IPS-20b (cell line): ENCODE measurements at regions not wholly inside any gene's neighbourhood (a gene's known extent, or its start where the extent isn't known, plus 50 kb on each side); places are given as distances from the start of the nearest gene placed in this dataset.

Experiments used
- H3K27ac ChIP-seq: one replicate; pipeline ENCODE4 v1.5.1; 2013; ENCODE audit warnings: low read length
- H3K27me3 ChIP-seq: 2 replicates; pipeline ENCODE4 v1.6.1; 2013; ENCODE audit warnings: mild to moderate bottlenecking, low read length, inconsistent platforms; ENCODE audit not compliant: insufficient read depth
- H3K36me3 ChIP-seq: 2 replicates; pipeline ENCODE4 v1.6.1; 2013; ENCODE audit warnings: low read depth, mild to moderate bottlenecking, inconsistent platforms, low read length, moderate library complexity; ENCODE audit not compliant: insufficient read depth
- H3K4me1 ChIP-seq: 2 replicates; pipeline ENCODE4 v1.6.1; 2013; ENCODE audit warnings: mild to moderate bottlenecking, control low read depth, inconsistent platforms, low read length, moderate library complexity; ENCODE audit not compliant: insufficient read depth
- H3K4me3 ChIP-seq: 2 replicates; pipeline ENCODE4 v1.5.1; 2013; ENCODE audit warnings: mild to moderate bottlenecking, low read length, inconsistent platforms
- H3K9ac ChIP-seq: 2 replicates; pipeline ENCODE4 v1.6.1; 2013; ENCODE audit warnings: low read depth, mild to moderate bottlenecking, inconsistent platforms, low read length, moderate library complexity
- H3K9me3 ChIP-seq: 2 replicates; pipeline ENCODE4 v1.6.1; 2013; ENCODE audit warnings: mild to moderate bottlenecking, low read depth, low read length, inconsistent platforms; ENCODE audit not compliant: insufficient read depth

DNA sequence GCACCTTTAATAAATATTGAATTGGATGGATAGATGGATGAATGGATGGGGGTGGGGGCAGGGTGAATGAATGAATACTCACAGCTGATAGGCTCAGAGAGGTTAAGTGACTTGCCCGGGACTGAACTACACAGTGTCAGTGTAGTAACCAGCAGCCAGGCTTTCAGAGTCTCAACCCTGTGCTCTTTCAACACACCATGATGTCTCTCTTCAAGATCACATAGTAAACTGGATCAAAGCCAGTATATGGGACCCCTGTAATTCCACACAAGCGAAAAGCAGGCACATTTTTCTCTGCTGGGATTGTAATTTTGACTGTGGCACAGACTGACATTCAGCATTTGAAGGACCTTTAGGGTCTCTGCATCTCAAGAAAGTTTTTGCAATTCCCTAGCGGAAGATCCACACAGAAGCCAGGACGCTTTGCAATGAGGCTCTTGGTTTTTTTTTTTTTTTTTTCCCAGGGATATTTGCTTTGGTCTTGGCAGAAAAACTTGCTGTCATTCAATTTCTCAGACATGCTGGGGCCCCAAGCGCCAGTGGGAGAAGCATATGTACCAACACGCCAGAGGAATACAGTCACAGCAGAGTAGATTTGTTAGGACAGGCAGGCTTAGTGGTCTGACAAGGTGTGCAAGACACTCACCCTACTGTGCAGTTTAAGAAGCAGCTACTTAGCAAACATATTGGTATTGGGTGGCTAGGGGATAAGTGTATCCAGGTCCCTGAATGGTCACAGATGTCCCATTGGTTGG, 213.1 kb upstream of the CAMK1G start:
- Histone ChIP-seq H3K4me3 (no peak overlapping the region), H3K36me3 (no peaks in the 10 kb centered on the region), H3K9me3 (no peaks in the 10 kb centered on the region), H3K27ac (no peak overlapping the region), H3K9ac (no peak overlapping the region), H3K27me3 (no peaks in the 10 kb centered on the region; the same call in 1 of the 2 replicates), H3K4me1 (peaks cover 8% of the 10 kb centered on the region)

DNA sequence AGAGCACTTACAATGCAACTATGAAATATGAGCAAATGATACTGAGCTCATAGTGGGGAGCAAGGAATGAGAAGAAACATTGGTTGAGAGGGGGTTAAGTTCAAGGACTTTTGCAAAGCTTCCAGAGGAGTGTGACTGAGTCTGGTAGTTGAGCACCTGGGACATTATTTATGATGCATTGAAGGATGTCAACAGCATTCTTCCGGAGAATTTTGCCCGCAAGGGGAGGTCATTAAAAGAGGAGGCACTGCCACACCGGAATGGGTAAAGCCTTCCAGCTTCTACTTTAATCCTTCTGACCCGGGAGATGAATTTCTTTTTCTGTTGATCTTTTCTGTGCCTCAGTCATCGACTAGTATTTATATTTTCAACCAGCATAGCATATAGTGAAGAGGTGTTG, 208.4 kb upstream of the CAMK1G start:
- Histone ChIP-seq H3K9me3 (no peaks in the 10 kb centered on the region), H3K36me3 (no peaks in the 10 kb centered on the region), H3K9ac (no peak overlapping the region), H3K4me3 (peak overlapping the region; percentile 11; the same call in 1 of the 2 replicates), H3K27ac (no peak overlapping the region), H3K4me1 (peaks cover 17% of the 10 kb centered on the region), H3K27me3 (no peaks in the 10 kb centered on the region)

GRCh38 chr1:209375671-209376365, 207.7 kb upstream of the CAMK1G start:
- Histone ChIP-seq H3K9me3 (no peaks in the 10 kb centered on the region), H3K4me1 (peaks cover 17% of the 10 kb centered on the region), H3K36me3 (no peaks in the 10 kb centered on the region), H3K27me3 (no peaks in the 10 kb centered on the region), H3K9ac (peak overlapping the region; percentile 0; the same call in 1 of the 2 replicates), H3K27ac (peak overlapping the region; percentile 11), H3K4me3 (peak overlapping the region; percentile 11; the same call in 1 of the 2 replicates)

GRCh38 chr1:209376774-209377173, 206.7 kb upstream of the CAMK1G start:
- peaks cover 17% of the 10 kb centered on the region for H3K4me1 ChIP-seq
- no peaks in the 10 kb centered on the region for H3K36me3 ChIP-seq
- no peaks in the 10 kb centered on the region for H3K9me3 ChIP-seq
- no peak overlapping the region for H3K9ac ChIP-seq
- H3K4me3 ChIP-seq = no peak overlapping the region
- no peaks in the 10 kb centered on the region for H3K27me3 ChIP-seq
- no peak overlapping the region for H3K27ac ChIP-seq

- Histone ChIP-seq H3K9ac (no peak overlapping the region), H3K36me3 (no peaks in the 10 kb centered on the region), H3K4me1 (peaks cover 21% of the 10 kb centered on the region), H3K27me3 (no peaks in the 10 kb centered on the region), H3K4me3 (no peak overlapping the region), H3K27ac (no peak overlapping the region), H3K9me3 (no peaks in the 10 kb centered on the region)
Measured at GRCh38 chr1:209377995-209378394, 205.5 kb upstream of the CAMK1G start.

DNA sequence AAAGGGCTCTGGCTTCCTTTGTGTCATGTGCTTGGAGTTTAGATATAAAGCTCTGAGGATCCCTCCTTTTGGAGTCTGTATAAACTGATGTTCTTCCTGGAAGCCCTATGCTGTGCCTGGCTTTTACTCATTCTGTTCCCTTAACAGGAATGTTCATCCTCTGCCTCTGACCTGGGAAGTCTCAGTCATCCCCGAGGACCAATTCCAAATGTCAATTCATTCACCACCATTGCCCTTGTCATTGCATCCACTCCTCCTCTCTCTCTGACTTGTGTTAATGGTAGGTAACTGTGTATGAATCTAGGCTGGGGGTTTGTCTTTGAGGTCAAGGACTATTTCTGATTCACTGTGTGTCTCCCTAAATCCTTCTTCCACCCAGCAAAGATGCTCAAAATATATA, 204.2 kb upstream of the CAMK1G start:
- no peak overlapping the region for H3K27ac ChIP-seq
- peaks cover 33% of the 10 kb centered on the region for H3K4me1 ChIP-seq
- H3K9me3 ChIP-seq = no peaks in the 10 kb centered on the region
- no peak overlapping the region for H3K4me3 ChIP-seq
- no peak overlapping the region for H3K9ac ChIP-seq
- H3K27me3 ChIP-seq = no peaks in the 10 kb centered on the region
- H3K36me3 ChIP-seq = no peaks in the 10 kb centered on the region

GRCh38 chr1:209380420-209380819, 203.1 kb upstream of the CAMK1G start:
- Histone ChIP-seq H3K27me3 (no peaks in the 10 kb centered on the region), H3K36me3 (no peaks in the 10 kb centered on the region), H3K4me1 (peaks cover 39% of the 10 kb centered on the region), H3K9ac (no peak overlapping the region), H3K4me3 (no peak overlapping the region), H3K27ac (no peak overlapping the region), H3K9me3 (no peaks in the 10 kb centered on the region)

- H3K27me3 ChIP-seq = no peaks in the 10 kb centered on the region
- H3K36me3 ChIP-seq = no peaks in the 10 kb centered on the region
- no peak overlapping the region for H3K27ac ChIP-seq
- H3K4me1 ChIP-seq = peaks cover 39% of the 10 kb centered on the region
- no peak overlapping the region for H3K9ac ChIP-seq
- H3K4me3 ChIP-seq = no peak overlapping the region
- no peaks in the 10 kb centered on the region for H3K9me3 ChIP-seq
Measured at GRCh38 chr1:209382231-209383100, 201.0 kb upstream of the CAMK1G start.

- Histone ChIP-seq H3K27me3 (no peaks in the 10 kb centered on the region), H3K4me3 (no peak overlapping the region), H3K9me3 (no peaks in the 10 kb centered on the region), H3K9ac (peak overlapping the region; percentile 0; the same call in 1 of the 2 replicates), H3K4me1 (peaks cover 41% of the 10 kb centered on the region), H3K36me3 (no peaks in the 10 kb centered on the region), H3K27ac (peak overlapping the region; percentile 32)
Measured at GRCh38 chr1:209383422-209383821, 200.1 kb upstream of the CAMK1G start.

- peak overlapping the region; percentile 56 for H3K9ac ChIP-seq
- no peaks in the 10 kb centered on the region for H3K9me3 ChIP-seq
- H3K4me1 ChIP-seq = peaks cover 41% of the 10 kb centered on the region
- peak overlapping the region; percentile 32 for H3K27ac ChIP-seq
- peak overlapping the region; percentile 1; the same call in 1 of the 2 replicates for H3K4me3 ChIP-seq
- H3K36me3 ChIP-seq = no peaks in the 10 kb centered on the region
- no peaks in the 10 kb centered on the region for H3K27me3 ChIP-seq
Measured at GRCh38 chr1:209383907-209384709, 199.4 kb upstream of the CAMK1G start.
